Sigmoid colon (tissue), 6 donors: ENCODE measurements at regions not wholly inside any gene's neighbourhood (a gene's known extent, or its start where the extent isn't known, plus 50 kb on each side); places are given as distances from the start of the nearest gene placed in this dataset.

Experiments
- DNase-seq: peaks from one replicate; pipeline ENCODE4 v3.0.0-alpha.2; 2019
- H3K27ac ChIP-seq, 4 donors: fragments of 200-600 bp; sonication (generic); one replicate each; pipeline ENCODE4 v1.5.1; 2016 to 2019; ENCODE audit warnings: mild to moderate bottlenecking in 1 of 4
- H3K27me3 ChIP-seq, 3 donors: fragments of 200-600 bp; sonication (generic); one replicate each; pipeline ENCODE4 v1.5.1; 2019; ENCODE audit warnings: mild to moderate bottlenecking in 1 of 3
- H3K36me3 ChIP-seq, 4 donors: fragments of 200-600 bp; sonication (generic); one replicate each; pipeline ENCODE4 v1.5.1; 2016 to 2019
- H3K4me1 ChIP-seq, 4 donors: fragments of 200-600 bp; sonication (generic); one replicate each; pipeline ENCODE4 v1.5.1; 2017 to 2019
- H3K4me3 ChIP-seq, 4 donors: fragments of 200-600 bp; sonication (generic); one replicate each; pipeline ENCODE4 v1.5.1; 2017 to 2019; ENCODE audit warnings: mild to moderate bottlenecking in 2 of 4, moderate library complexity in 1 of 4
- H3K9me3 ChIP-seq, 4 donors: fragments of 200-600 bp in 3 of 4; sonication (generic) in 3 of 4; one replicate each; pipeline versions ENCODE4 v1.5.1 to v1.6.1; 2013 to 2019
- EP300 ChIP-seq, 4 donors: sonication (generic); formaldehyde crosslinking; IDR thresholded peaks; one replicate each; pipeline ENCODE4 v1.6.1; 2017; ENCODE audit warnings: antibody characterized with exemption in 4 of 4
- POLR2A ChIP-seq, 2 donors: fragments of 450-650 bp; IDR thresholded peaks; one replicate each; pipeline ENCODE4 v1.6.1; 2016; ENCODE audit warnings: antibody characterized with exemption in 2 of 2, mild to moderate bottlenecking in 2 of 2, moderate library complexity in 2 of 2
- POLR2AphosphoS5 ChIP-seq, 4 donors: sonication (generic); formaldehyde crosslinking; IDR thresholded peaks; one replicate each; pipeline ENCODE4 v1.6.1; 2017; ENCODE audit warnings: antibody characterized with exemption in 4 of 4
- WGBS, 2 donors: extraction: QIAGEN DNeasy Blood & Tissue Kit; methylation state at CpG; one replicate each; pipeline ENCODE4 v1.1.7; 2013; 5-methylcytosine and 5-hydroxymethylcytosine counted together
- intact Hi-C: fragments of 100-400 bp; cut with DNase I; formaldehyde crosslinking; loops from one replicate; pipeline ENCODE4 v1.15.1; 2023
- TF ChIP-seq, protein P1 (sequence below), 4 experiments: fragments of 450-650 bp in 3 of 4; fragments of 200-600 bp in 1 of 4; IDR thresholded peaks; one replicate each; pipeline ENCODE4 v1.5.1; 2016 to 2019; ENCODE audit warnings: antibody characterized with exemption in 4 of 4, mild to moderate bottlenecking in 3 of 4, moderate library complexity in 2 of 4
- donor health status: healthy with polysubstance abuse.
- donor health status: healthy.

DNA sequence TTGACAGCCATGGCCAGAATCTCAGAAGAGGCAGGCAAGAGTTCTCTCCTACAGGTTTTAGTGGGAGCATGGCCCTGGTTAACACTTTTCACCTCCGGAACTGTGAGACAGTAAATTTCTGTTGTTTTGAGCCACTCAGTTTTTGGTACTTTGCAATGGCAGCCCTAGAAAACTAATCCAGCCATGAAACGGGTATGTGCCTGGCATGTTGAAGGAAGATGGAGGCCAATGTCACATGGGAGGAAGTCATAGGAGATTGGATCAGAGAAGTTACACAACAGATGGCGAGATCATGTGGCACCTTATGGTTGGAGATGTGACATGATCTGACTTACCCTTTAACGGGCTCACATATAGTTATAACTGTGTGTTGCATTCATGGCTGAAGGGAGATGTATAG lies 63.2 kb upstream of the EED start:
- Histone ChIP-seq H3K27ac (no peak overlapping the region), H3K9me3 (no peaks in the 10 kb centered on the region), H3K27me3 (no peaks in the 10 kb centered on the region), H3K4me1 (peaks cover 0 to 10% (median 3%) of the 10 kb centered on the region in 4 donors), H3K36me3 (no peaks in the 10 kb centered on the region), H3K4me3 (no peak overlapping the region)
- TF ChIP-seq, protein P1, sequence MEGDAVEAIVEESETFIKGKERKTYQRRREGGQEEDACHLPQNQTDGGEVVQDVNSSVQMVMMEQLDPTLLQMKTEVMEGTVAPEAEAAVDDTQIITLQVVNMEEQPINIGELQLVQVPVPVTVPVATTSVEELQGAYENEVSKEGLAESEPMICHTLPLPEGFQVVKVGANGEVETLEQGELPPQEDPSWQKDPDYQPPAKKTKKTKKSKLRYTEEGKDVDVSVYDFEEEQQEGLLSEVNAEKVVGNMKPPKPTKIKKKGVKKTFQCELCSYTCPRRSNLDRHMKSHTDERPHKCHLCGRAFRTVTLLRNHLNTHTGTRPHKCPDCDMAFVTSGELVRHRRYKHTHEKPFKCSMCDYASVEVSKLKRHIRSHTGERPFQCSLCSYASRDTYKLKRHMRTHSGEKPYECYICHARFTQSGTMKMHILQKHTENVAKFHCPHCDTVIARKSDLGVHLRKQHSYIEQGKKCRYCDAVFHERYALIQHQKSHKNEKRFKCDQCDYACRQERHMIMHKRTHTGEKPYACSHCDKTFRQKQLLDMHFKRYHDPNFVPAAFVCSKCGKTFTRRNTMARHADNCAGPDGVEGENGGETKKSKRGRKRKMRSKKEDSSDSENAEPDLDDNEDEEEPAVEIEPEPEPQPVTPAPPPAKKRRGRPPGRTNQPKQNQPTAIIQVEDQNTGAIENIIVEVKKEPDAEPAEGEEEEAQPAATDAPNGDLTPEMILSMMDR (IDR thresholded peaks at IDR 0.05) = no peak
- TF ChIP-seq POLR2A (IDR thresholded peaks at IDR 0.05) = no peak
- no peak for TF ChIP-seq EP300 (IDR thresholded peaks at IDR 0.05)
- DNase-seq = no peak
- intact Hi-C loops = no loop called here
- WGBS, 2 donors = 82 to 96% methylated on average over 4 of the region's 4 CpGs

DNA sequence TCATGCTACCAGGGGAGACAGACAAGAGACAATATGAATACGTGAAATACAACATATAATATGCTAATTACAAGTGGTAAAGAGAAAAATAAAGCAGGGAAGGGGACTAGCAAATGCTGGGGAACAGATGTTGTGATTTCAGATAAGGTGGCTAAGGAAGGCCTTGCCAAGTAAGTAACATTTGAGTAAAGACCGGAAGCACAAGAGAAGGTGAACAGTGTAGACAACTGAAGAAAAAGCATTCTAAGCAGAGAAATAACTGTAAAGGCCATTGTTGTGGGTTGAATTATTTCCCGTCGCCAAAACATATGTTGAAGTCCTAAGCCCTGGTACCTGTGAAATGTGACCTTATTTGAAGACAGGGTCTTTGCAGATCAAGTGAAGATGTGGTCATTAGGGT lies 63.7 kb upstream of the EED start:
- peaks cover 0 to 10% (median 3%) of the 10 kb centered on the region in 4 donors for H3K4me1 ChIP-seq
- WGBS, 2 donors = 72 to 91% methylated on average over 4 of the region's 4 CpGs
- intact Hi-C loops = no loop called here

DNA sequence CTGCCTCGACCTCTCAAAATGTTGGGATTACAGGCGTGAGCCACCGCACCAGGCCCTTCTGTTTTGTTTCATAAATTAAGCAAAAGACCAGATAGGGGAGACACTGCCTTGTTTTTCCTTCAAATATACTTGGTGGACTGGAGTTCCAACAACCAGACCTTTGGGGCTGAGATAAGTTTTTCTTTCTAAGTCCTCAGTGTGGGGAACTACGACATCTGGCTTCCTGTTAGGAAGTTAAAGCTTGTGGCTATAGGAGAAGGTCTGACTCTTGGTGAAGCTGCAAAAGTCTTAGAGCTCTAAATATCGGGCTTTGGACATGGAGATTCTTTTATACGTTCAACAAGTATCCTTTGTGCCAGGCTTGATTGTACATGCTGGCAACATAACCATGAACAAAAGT lies 64.1 kb upstream of the EED start:
- no peak for DNase-seq
- WGBS, 2 donors = 61 to 91% methylated on average over 6 of the region's 6 CpGs
- no peak overlapping the region for H3K4me3 ChIP-seq
- intact Hi-C loops = no loop called here
- H3K27me3 ChIP-seq = no peaks in the 10 kb centered on the region
- no peak for TF ChIP-seq EP300 (IDR thresholded peaks at IDR 0.05)
- TF ChIP-seq POLR2AphosphoS5 (IDR thresholded peaks at IDR 0.05) = no peak
- TF ChIP-seq, protein P1 (IDR thresholded peaks at IDR 0.05) = no peak
- no peak for TF ChIP-seq POLR2A (IDR thresholded peaks at IDR 0.05)
- H3K4me1 ChIP-seq = peaks cover 0 to 13% (median 3%) of the 10 kb centered on the region in 4 donors
- H3K27ac ChIP-seq = no peak overlapping the region
- H3K9me3 ChIP-seq = no peaks in the 10 kb centered on the region
- H3K36me3 ChIP-seq = no peaks in the 10 kb centered on the region

More for the DNA sequence above, 63.7 kb upstream of the EED start:
- H3K27ac ChIP-seq = no peak overlapping the region
- H3K36me3 ChIP-seq = no peaks in the 10 kb centered on the region
- DNase-seq = no peak
- H3K4me3 ChIP-seq = no peak overlapping the region
- no peaks in the 10 kb centered on the region for H3K9me3 ChIP-seq
- no peaks in the 10 kb centered on the region for H3K27me3 ChIP-seq
- TF ChIP-seq POLR2A (IDR thresholded peaks at IDR 0.05) (no peak), POLR2AphosphoS5 (IDR thresholded peaks at IDR 0.05) (no peak), EP300 (IDR thresholded peaks at IDR 0.05) (no peak)
- TF ChIP-seq, protein P1 (IDR thresholded peaks at IDR 0.05) = no peak

DNA sequence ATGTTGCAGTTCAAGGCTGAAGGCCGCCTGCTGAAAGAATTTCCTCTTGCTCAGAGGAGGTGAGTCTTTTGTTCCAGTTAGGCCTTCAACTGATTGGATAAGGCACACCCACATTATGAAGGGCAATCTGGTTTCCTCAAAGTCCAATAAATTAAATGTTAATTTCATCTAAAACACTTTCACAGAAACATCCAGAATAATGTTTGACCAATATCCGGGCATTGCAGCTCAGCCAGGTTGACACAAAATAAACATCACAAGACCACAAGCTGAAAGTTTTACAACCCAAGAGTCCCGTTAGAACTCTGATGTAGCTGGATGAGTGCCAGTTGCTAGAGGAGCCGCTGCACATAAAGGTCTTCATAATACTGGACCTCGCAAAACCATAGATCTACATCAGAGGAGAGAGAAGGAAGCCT lies 64.9 kb upstream of the EED start:
- 8 to 53% methylated on average over 5 of the region's 5 CpGs for WGBS, 2 donors
- Histone ChIP-seq H3K9me3 (no peaks in the 10 kb centered on the region), H3K4me1 (peaks cover 0 to 20% (median 8%) of the 10 kb centered on the region in 4 donors), H3K27me3 (no peaks in the 10 kb centered on the region), H3K27ac (no peak overlapping the region), H3K4me3 (no peak overlapping the region), H3K36me3 (no peaks in the 10 kb centered on the region)
- no peak for TF ChIP-seq POLR2A (IDR thresholded peaks at IDR 0.05)
- TF ChIP-seq, protein P1 (IDR thresholded peaks at IDR 0.05) = no peak
- no peak for TF ChIP-seq EP300 (IDR thresholded peaks at IDR 0.05)
- no peak for TF ChIP-seq POLR2AphosphoS5 (IDR thresholded peaks at IDR 0.05)
- intact Hi-C loops = no loop called here
- no peak for DNase-seq

DNA sequence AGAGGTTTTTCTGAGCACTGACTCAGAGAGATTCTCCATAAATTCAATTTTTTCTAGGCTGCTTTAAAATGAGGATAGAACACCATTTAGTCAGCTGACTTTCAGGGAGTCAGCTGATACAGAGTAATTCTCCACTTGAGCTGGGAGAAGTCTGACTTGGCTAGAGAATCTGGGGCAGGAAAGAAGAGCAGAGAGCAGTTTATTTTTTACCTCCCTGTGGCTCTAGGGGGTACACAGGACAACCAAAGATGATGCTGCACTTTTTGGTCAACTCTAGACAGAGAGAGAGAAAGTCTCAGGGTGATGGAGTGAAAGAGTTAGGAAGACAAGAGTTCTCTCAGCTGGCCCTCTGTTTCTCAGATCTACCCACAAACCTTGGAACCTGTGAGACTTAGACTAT lies 67.3 kb upstream of the EED start:
- Histone ChIP-seq H3K27me3 (no peaks in the 10 kb centered on the region), H3K4me3 (no peak overlapping the region), H3K27ac (no peak overlapping the region), H3K9me3 (no peaks in the 10 kb centered on the region), H3K36me3 (no peaks in the 10 kb centered on the region), H3K4me1 (peaks cover 0 to 34% (median 20%) of the 10 kb centered on the region in 4 donors)
- DNase-seq = no peak
- TF ChIP-seq, protein P1 (IDR thresholded peaks at IDR 0.05) = no peak
- TF ChIP-seq POLR2AphosphoS5 (IDR thresholded peaks at IDR 0.05) = no peak
- no peak for TF ChIP-seq EP300 (IDR thresholded peaks at IDR 0.05)
- TF ChIP-seq POLR2A (IDR thresholded peaks at IDR 0.05) = no peak
- intact Hi-C loops = no loop called here
